ENCODE measurements at regions not wholly inside any gene's neighbourhood (a gene's known extent, or its start where the extent isn't known, plus 50 kb on each side); places are given as distances from the start of the nearest gene placed in this dataset.

DNA sequence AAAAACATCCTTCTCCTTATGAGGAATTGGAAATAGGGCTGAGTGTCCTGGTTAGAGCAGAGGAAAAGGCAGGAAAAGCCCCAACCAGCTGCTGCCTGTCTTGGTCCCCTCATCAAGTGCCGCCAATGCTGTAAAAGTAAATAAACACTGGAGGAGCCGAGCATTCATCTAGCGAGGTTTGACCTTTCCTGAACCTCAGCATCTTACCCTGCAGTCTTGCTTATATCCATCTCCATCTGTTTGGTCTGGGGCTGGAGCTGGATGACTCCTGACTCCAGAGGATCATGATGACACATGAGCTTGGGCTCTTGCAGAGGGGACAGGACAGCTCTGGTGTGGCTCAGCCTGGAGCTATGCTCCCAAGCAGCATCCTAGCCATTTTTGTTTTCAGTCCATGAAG lies 501.1 kb downstream of the TNS3 start:
- CTCF ChIA-PET, result interaction anchor here (0.7 kb wide), 1 partner anchor 10 kb away, joined by 3 read pairs; no protein-coding TSS in a partner anchor
- no peaks in the 10 kb centered on the region for H3K9me3 Mint-ChIP-seq
- H3K27ac Mint-ChIP-seq, result no peak overlapping the region
- ATAC-seq (no peak), DNase-seq (no peak)
- no peak overlapping the region for H3K4me3 Mint-ChIP-seq
- no peak for TF ChIP-seq CTCF (IDR thresholded peaks at IDR 0.05)
- no peaks in the 10 kb centered on the region for H3K4me1 Mint-ChIP-seq (ENCODE audit: low read depth)
- no peaks in the 10 kb centered on the region for H3K36me3 Mint-ChIP-seq (ENCODE audit: low read depth)
- POLR2A ChIA-PET, result no interaction called here
- peaks cover 1% of the 10 kb centered on the region for H3K27me3 Mint-ChIP-seq
- intact Hi-C loops (cut with micrococcal nuclease), result no loop called here

DNA sequence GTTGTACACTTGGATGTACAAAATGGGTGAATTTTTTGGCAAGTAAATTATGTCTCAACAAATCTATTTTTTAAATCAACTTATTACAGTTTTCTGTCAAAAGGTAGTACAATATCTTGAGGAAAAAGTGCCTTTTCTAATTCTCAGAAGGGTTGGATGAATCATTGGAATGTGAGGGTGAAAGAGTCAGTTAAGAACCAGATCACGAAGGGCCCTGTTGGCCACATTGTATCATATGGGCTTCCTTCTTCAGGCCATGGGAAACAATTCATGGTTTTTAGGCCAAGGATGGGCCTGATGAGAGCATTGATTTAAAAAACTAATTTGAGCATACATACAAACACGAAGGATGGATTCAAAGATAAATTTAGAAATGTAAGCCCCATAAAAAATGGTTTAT lies 503.7 kb downstream of the TNS3 start:
- ChIA-PET CTCF (no interaction called here), POLR2A (no interaction called here)
- Mint-ChIP-seq H3K27me3 (peaks cover 1% of the 10 kb centered on the region), H3K4me1 (ENCODE audit: low read depth) (no peaks in the 10 kb centered on the region), H3K4me3 (no peak overlapping the region), H3K27ac (no peak overlapping the region), H3K36me3 (ENCODE audit: low read depth) (no peaks in the 10 kb centered on the region), H3K9me3 (no peaks in the 10 kb centered on the region)
- intact Hi-C loops (cut with micrococcal nuclease), result no loop called here
- no peak for DNase-seq
- ATAC-seq, result no peak
- TF ChIP-seq CTCF (IDR thresholded peaks at IDR 0.05), result no peak

GRCh38 chr7:47074702-47075153 lies 507.2 kb downstream of the TNS3 start:
- Mint-ChIP-seq H3K27me3 (no peaks in the 10 kb centered on the region), H3K4me1 (ENCODE audit: low read depth) (no peaks in the 10 kb centered on the region), H3K9me3 (no peaks in the 10 kb centered on the region), H3K4me3 (no peak overlapping the region), H3K36me3 (ENCODE audit: low read depth) (no peaks in the 10 kb centered on the region), H3K27ac (no peak overlapping the region)
- DNase-seq (no peak), ATAC-seq (no peak)
- ChIA-PET POLR2A (no interaction called here), CTCF (no interaction called here)
- TF ChIP-seq CTCF (IDR thresholded peaks at IDR 0.05), result no peak
- intact Hi-C loops (cut with micrococcal nuclease), result no loop called here

- no peak for ATAC-seq
- DNase-seq, result no peak
- POLR2A ChIA-PET, result no interaction called here
- Mint-ChIP-seq H3K4me3 (no peak overlapping the region), H3K4me1 (ENCODE audit: low read depth) (no peaks in the 10 kb centered on the region), H3K27ac (no peak overlapping the region), H3K9me3 (no peaks in the 10 kb centered on the region), H3K36me3 (ENCODE audit: low read depth) (no peaks in the 10 kb centered on the region), H3K27me3 (no peaks in the 10 kb centered on the region)
- TF ChIP-seq CTCF (IDR thresholded peaks at IDR 0.05), result no peak
- CTCF ChIA-PET, result no interaction called here
- intact Hi-C loops (cut with micrococcal nuclease), result no loop called here
Measured at GRCh38 chr7:47073284-47073683, 508.6 kb downstream of the TNS3 start.

GRCh38 chr7:47071866-47072265 lies 510.0 kb downstream of the TNS3 start:
- H3K36me3 Mint-ChIP-seq (ENCODE audit: low read depth), result no peaks in the 10 kb centered on the region
- no peak for TF ChIP-seq CTCF (IDR thresholded peaks at IDR 0.05)
- no peak overlapping the region for H3K4me3 Mint-ChIP-seq
- ChIA-PET CTCF (no interaction called here), POLR2A (interaction anchor here (0.6 kb wide), 1 partner anchor 286 kb away, joined by 3 read pairs; no protein-coding TSS in a partner anchor)
- H3K9me3 Mint-ChIP-seq, result no peaks in the 10 kb centered on the region
- intact Hi-C loops (cut with micrococcal nuclease), result no loop called here
- peaks cover 2% of the 10 kb centered on the region for H3K27me3 Mint-ChIP-seq
- no peak overlapping the region for H3K27ac Mint-ChIP-seq
- DNase-seq (no peak), ATAC-seq (no peak)
- no peaks in the 10 kb centered on the region for H3K4me1 Mint-ChIP-seq (ENCODE audit: low read depth)
